GM12878 (cell line): ENCODE measurements at regions not wholly inside any gene's neighbourhood (a gene's known extent, or its start where the extent isn't known, plus 50 kb on each side); places are given as distances from the start of the nearest gene placed in this dataset.

Experiments used
- ATAC-seq: fragments of 200-7000 bp; cut with Tn5 transposase; 3 replicates; pipeline ENCODE4 v1.9.1; 2020; ENCODE audit warnings: mild to moderate bottlenecking, moderate library complexity
- BruUV-seq: library from RNA; stranded (reverse); fragments of 400-500 nt; replicated peaks from 2 replicates; lab custom pipeline; 2021; lab: Mats Ljungman, UMichigan
- CTCF ChIA-PET: fragments of 300-600 bp; sonication (Branson Sonifier 250); formaldehyde crosslinking; extraction: SDS; loops from one replicate; lab custom pipeline; 2021; ENCODE audit warnings: inconsistent platforms; lab: Yijun Ruan, JAX
- POLR2A ChIA-PET: fragments of 350-600 bp; formaldehyde crosslinking; extraction: SDS; loops from one replicate; lab custom pipeline; 2021; ENCODE audit warnings: inconsistent platforms; lab: Charles Lee
- RAD21 ChIA-PET: fragments of 300-600 bp; sonication (Branson Sonifier 250); formaldehyde crosslinking; loops from one replicate; lab custom pipeline; 2023; ENCODE audit warnings: antibody characterized with exemption; ENCODE audit not compliant: unreplicated experiment; lab: Charles Lee
- SMC1A ChIA-PET: fragments of 300-600 bp; sonication (Branson Sonifier 250); formaldehyde crosslinking; loops from one replicate; lab custom pipeline; 2023; ENCODE audit not compliant: unreplicated experiment, uncharacterized antibody; lab: Charles Lee
- DNase-seq: peaks from one replicate; pipeline ENCODE4 v3.0.0-alpha.2; 2011; ENCODE audit warnings: low read depth, low spot score
- FAIRE-seq: peaks from 3 replicates; lab custom pipeline; 2011; peaks lifted over from hg19 to GRCh38; lab: Jason Lieb, UNC
- H2AFZ ChIP-seq: 2 replicates; pipeline ENCODE4 v1.6.0; 2011; ENCODE audit warnings: low read depth, low read length, control low read depth; ENCODE audit not compliant: control insufficient read depth
- H3K27ac ChIP-seq: 2 replicates; pipeline ENCODE4 v1.5.1; 2011; ENCODE audit warnings: control low read depth; ENCODE audit not compliant: control insufficient read depth, insufficient read depth
- H3K27me3 ChIP-seq, 2 experiments: replicated peaks in 1 of 2; 2 replicates each; pipeline versions ENCODE4 v1.6.0 to v1.6.1; 2011; ENCODE audit warnings: low read length in 1 of 2; ENCODE audit not compliant: control insufficient read depth in 2 of 2, insufficient read depth in 2 of 2
- H3K36me3 ChIP-seq, 2 experiments: 2 replicates each; pipeline ENCODE4 v1.5.1; 2011; ENCODE audit warnings: low read length in 1 of 2; ENCODE audit not compliant: control insufficient read depth in 2 of 2, insufficient read depth in 2 of 2
- H3K4me1 ChIP-seq: 2 replicates; pipeline ENCODE4 v1.6.1; 2011; ENCODE audit warnings: mild to moderate bottlenecking, low read length, moderate library complexity, mixed read lengths; ENCODE audit not compliant: control insufficient read depth, insufficient read depth
- H3K4me2 ChIP-seq: 2 replicates; pipeline ENCODE4 v1.6.0; 2011; ENCODE audit warnings: control low read depth; ENCODE audit not compliant: control insufficient read depth, insufficient read depth
- H3K4me3 ChIP-seq: fragments of 200-600 bp; sonication (generic); 2 replicates; pipeline ENCODE4 v1.5.1; 2016
- H3K79me2 ChIP-seq: 2 replicates; pipeline ENCODE4 v1.6.0; 2011; ENCODE audit warnings: low read length; ENCODE audit not compliant: control insufficient read depth, insufficient read depth
- H3K9ac ChIP-seq: 2 replicates; pipeline ENCODE4 v1.8.0; 2011; ENCODE audit warnings: low read length, control low read depth, mixed read lengths; ENCODE audit not compliant: control insufficient read depth, insufficient read depth
- H3K9me3 ChIP-seq: replicated peaks from 3 replicates; pipeline ENCODE4 v1.5.1; 2011; ENCODE audit warnings: mild to moderate bottlenecking, low read length; ENCODE audit not compliant: control insufficient read depth, insufficient read depth
- H4K20me1 ChIP-seq: 2 replicates; pipeline ENCODE4 v1.6.0; 2011; ENCODE audit not compliant: control insufficient read depth, insufficient read depth
- ESRRA ChIP-seq: IDR thresholded peaks from 2 replicates; pipeline ENCODE4 v1.6.1; 2012; ENCODE audit warnings: mild to moderate bottlenecking, low read length, improper control_type of control experiment
- MXI1 ChIP-seq: fragments of 150-350 bp; IDR thresholded peaks from 2 replicates; pipeline ENCODE4 v1.6.1; 2011; ENCODE audit warnings: low read depth, mild to moderate bottlenecking, inconsistent platforms, low read length, improper control_type of control experiment
- SREBF2 ChIP-seq: IDR thresholded peaks from 2 replicates; pipeline ENCODE4 v1.6.1; 2012; ENCODE audit warnings: mild to moderate bottlenecking, low read length
- WGBS: methylation state at CpG from one replicate; pipeline ENCODE4 v1.1.6; 2016; ENCODE audit warnings: low lambda C conversion rate; ENCODE audit not compliant: insufficient replicate concordance, insufficient coverage; ENCODE audit errors: missing lambda C conversion rate; 5-methylcytosine and 5-hydroxymethylcytosine counted together
- in situ Hi-C: fragments of 300-500 bp; cut with MboI; formaldehyde crosslinking; loops from 9 replicates; pipeline ENCODE4 v1.14.3; 2018; ENCODE audit warnings: mixed read lengths
- intact Hi-C: fragments of 100-400 bp; cut with micrococcal nuclease; formaldehyde crosslinking; loops from one replicate; pipeline ENCODE4 v1.14.2; 2022; ENCODE audit not compliant: unreplicated experiment
- TF ChIP-seq, protein P1 (sequence below): fragments of 450-650 bp; IDR thresholded peaks from 2 replicates; pipeline ENCODE4 v1.6.1; 2017; ENCODE audit warnings: mild to moderate bottlenecking, low read depth, inconsistent platforms; ENCODE audit not compliant: poor library complexity, severe bottlenecking

DNA sequence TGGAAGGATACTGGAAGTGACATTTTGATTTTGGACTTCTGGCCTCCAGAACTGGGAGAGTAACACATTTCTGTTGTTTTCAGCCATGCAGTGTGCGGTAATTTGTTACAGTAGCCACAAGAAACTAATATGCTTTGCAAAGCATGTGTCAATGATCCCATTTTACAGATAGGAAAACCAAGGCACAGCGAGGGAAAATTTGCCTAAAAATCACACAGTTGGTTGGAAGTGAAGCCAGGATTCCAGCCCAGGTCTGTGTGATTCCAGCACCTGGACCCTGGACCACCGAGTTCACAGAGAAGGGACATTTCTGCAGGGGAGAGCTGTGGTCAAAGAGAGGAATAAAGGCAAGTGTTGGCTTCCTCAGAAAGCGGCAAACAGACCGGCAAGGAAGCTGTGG is 106.7 kb upstream of the MED13L start:
- Histone ChIP-seq H3K4me2 (no peak overlapping the region), H3K27ac (no peak overlapping the region), H4K20me1 (no peaks in the 10 kb centered on the region), H3K9ac (no peak overlapping the region), H3K27me3 (no peaks in the 10 kb centered on the region; a peak in 1 of 4 replicates), H2AFZ (no peak overlapping the region), H3K4me1 (peaks cover 4% of the 10 kb centered on the region), H3K4me3 (no peak overlapping the region), H3K79me2 (no peaks in the 10 kb centered on the region), H3K9me3 (no peaks in the 10 kb centered on the region), H3K36me3 (no peaks in the 10 kb centered on the region)
- in situ Hi-C loops, result no loop called here
- DNase-seq (no peak), ATAC-seq (no peak), FAIRE-seq (no peak)
- ChIA-PET RAD21 (no interaction called here), POLR2A (no interaction called here), SMC1A (no interaction called here), CTCF (no interaction called here)
- TF ChIP-seq, protein P1, sequence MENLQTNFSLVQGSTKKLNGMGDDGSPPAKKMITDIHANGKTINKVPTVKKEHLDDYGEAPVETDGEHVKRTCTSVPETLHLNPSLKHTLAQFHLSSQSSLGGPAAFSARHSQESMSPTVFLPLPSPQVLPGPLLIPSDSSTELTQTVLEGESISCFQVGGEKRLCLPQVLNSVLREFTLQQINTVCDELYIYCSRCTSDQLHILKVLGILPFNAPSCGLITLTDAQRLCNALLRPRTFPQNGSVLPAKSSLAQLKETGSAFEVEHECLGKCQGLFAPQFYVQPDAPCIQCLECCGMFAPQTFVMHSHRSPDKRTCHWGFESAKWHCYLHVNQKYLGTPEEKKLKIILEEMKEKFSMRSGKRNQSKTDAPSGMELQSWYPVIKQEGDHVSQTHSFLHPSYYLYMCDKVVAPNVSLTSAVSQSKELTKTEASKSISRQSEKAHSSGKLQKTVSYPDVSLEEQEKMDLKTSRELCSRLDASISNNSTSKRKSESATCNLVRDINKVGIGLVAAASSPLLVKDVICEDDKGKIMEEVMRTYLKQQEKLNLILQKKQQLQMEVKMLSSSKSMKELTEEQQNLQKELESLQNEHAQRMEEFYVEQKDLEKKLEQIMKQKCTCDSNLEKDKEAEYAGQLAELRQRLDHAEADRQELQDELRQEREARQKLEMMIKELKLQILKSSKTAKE, result no peak
- TF ChIP-seq MXI1 (no peak), ESRRA (no peak), SREBF2 (no peak)
- intact Hi-C loops, result no loop called here
- BruUV-seq, result no TSS peak
- 70% methylated on average over 5 of the region's 5 CpGs for WGBS
